ENCODE measurements at regions not wholly inside any gene's neighbourhood (a gene's known extent, or its start where the extent isn't known, plus 50 kb on each side); places are given as distances from the start of the nearest gene placed in this dataset.

- no peak for ATAC-seq
- DNase-seq (ENCODE audit: low spot score in 2 of 2) = no peak
- H3K27ac Mint-ChIP-seq = no peak overlapping the region
- peaks cover 30 to 63% of the 10 kb centered on the region in 2 donors for H3K36me3 Mint-ChIP-seq
- peaks cover 49 to 63% of the 10 kb centered on the region in 2 donors for H3K9me3 Mint-ChIP-seq
Observed at GRCh38 chr19:56988299-56988698, 131.5 kb upstream of the USP29 start.

- no peak for DNase-seq (ENCODE audit: low spot score in 2 of 2)
- Mint-ChIP-seq H3K9me3 (peaks cover 50 to 55% of the 10 kb centered on the region in 2 donors), H3K36me3 (peaks cover 48 to 68% of the 10 kb centered on the region in 2 donors), H3K27ac (no peak overlapping the region)
- no peak for ATAC-seq
Observed at GRCh38 chr19:56991912-56992311, 127.9 kb upstream of the USP29 start.

GRCh38 chr19:56993851-56994250 lies 125.9 kb upstream of the USP29 start:
- H3K27ac Mint-ChIP-seq = no peak overlapping the region
- ATAC-seq = no peak
- no peak for DNase-seq (ENCODE audit: low spot score in 2 of 2)
- H3K36me3 Mint-ChIP-seq = peaks cover 53 to 57% of the 10 kb centered on the region in 2 donors
- H3K9me3 Mint-ChIP-seq = peaks cover 46 to 47% of the 10 kb centered on the region in 2 donors

GRCh38 chr19:56994251-56995017 lies 125.4 kb upstream of the USP29 start:
- ATAC-seq (no peak), DNase-seq (ENCODE audit: low spot score in 2 of 2) (no peak)
- H3K27ac Mint-ChIP-seq = no peak overlapping the region
- peaks cover 50 to 55% of the 10 kb centered on the region in 2 donors for H3K36me3 Mint-ChIP-seq
- peaks cover 44 to 45% of the 10 kb centered on the region in 2 donors for H3K9me3 Mint-ChIP-seq

- peaks cover 36% of the 10 kb centered on the region in 2 donors for H3K9me3 Mint-ChIP-seq
- H3K27ac Mint-ChIP-seq = no peak overlapping the region
- DNase-seq (ENCODE audit: low spot score in 2 of 2) (no peak), ATAC-seq (no peak)
- H3K36me3 Mint-ChIP-seq = peaks cover 43 to 50% of the 10 kb centered on the region in 2 donors
Observed at GRCh38 chr19:56995303-56995702, 124.5 kb upstream of the USP29 start.

GRCh38 chr19:57002195-57002601 lies 117.6 kb upstream of the USP29 start:
- ATAC-seq (no peak), DNase-seq (ENCODE audit: low spot score in 2 of 2) (no peak)
- H3K27ac Mint-ChIP-seq = no peak overlapping the region
- peaks cover 24 to 33% of the 10 kb centered on the region in 2 donors for H3K36me3 Mint-ChIP-seq
- H3K9me3 Mint-ChIP-seq = peaks cover 17 to 27% of the 10 kb centered on the region in 2 donors

- H3K36me3 Mint-ChIP-seq = peaks cover 29 to 38% of the 10 kb centered on the region in 2 donors
- ATAC-seq = no peak
- DNase-seq (ENCODE audit: low spot score in 2 of 2) = no peak
- no peak overlapping the region for H3K27ac Mint-ChIP-seq
- H3K9me3 Mint-ChIP-seq = peaks cover 22 to 32% of the 10 kb centered on the region in 2 donors
Observed at GRCh38 chr19:57002710-57003109, 117.1 kb upstream of the USP29 start.

GRCh38 chr19:57004418-57004817 lies 115.4 kb upstream of the USP29 start:
- H3K36me3 Mint-ChIP-seq = peaks cover 28 to 48% of the 10 kb centered on the region in 2 donors
- ATAC-seq = no peak
- peaks cover 37 to 47% of the 10 kb centered on the region in 2 donors for H3K9me3 Mint-ChIP-seq

GRCh38 chr19:57008432-57008831 lies 111.4 kb upstream of the USP29 start:
- no peak for ATAC-seq
- Mint-ChIP-seq H3K36me3 (peaks cover 31 to 32% of the 10 kb centered on the region in 2 donors), H3K27ac (no peak overlapping the region), H3K9me3 (peaks cover 52 to 57% of the 10 kb centered on the region in 2 donors)
- no peak for DNase-seq (ENCODE audit: low spot score in 2 of 2)

More at GRCh38 chr19:57004418-57004817, 115.4 kb upstream of the USP29 start:
- H3K27ac Mint-ChIP-seq = no peak overlapping the region
- DNase-seq (ENCODE audit: low spot score in 2 of 2) = no peak

- H3K36me3 Mint-ChIP-seq = peaks cover 44 to 46% of the 10 kb centered on the region in 2 donors
- ATAC-seq = no peak
- no peak overlapping the region for H3K27ac Mint-ChIP-seq
- peaks cover 63 to 68% of the 10 kb centered on the region in 2 donors for H3K9me3 Mint-ChIP-seq
- DNase-seq (ENCODE audit: low spot score in 2 of 2) = no peak
Observed at GRCh38 chr19:57010541-57010940, 109.2 kb upstream of the USP29 start.

GRCh38 chr19:57016076-57016475 lies 103.7 kb upstream of the USP29 start:
- H3K9me3 Mint-ChIP-seq = peaks cover 35 to 45% of the 10 kb centered on the region in 2 donors
- H3K27ac Mint-ChIP-seq = no peak overlapping the region
- H3K36me3 Mint-ChIP-seq = peaks cover 30 to 52% of the 10 kb centered on the region in 2 donors
- no peak for ATAC-seq
- no peak for DNase-seq (ENCODE audit: low spot score in 2 of 2)

GRCh38 chr19:57016491-57016890 lies 103.3 kb upstream of the USP29 start:
- Mint-ChIP-seq H3K9me3 (peaks cover 35 to 45% of the 10 kb centered on the region in 2 donors), H3K36me3 (peaks cover 30 to 48% of the 10 kb centered on the region in 2 donors), H3K27ac (no peak overlapping the region)
- ATAC-seq (no peak), DNase-seq (ENCODE audit: low spot score in 2 of 2) (no peak)

- H3K36me3 Mint-ChIP-seq = peaks cover 24 to 38% of the 10 kb centered on the region in 2 donors
- ATAC-seq = no peak
Observed at GRCh38 chr19:57025491-57025890, 94.3 kb upstream of the USP29 start.

GRCh38 chr19:57026476-57026875 lies 93.3 kb upstream of the USP29 start:
- ATAC-seq (no peak), DNase-seq (ENCODE audit: low spot score in 2 of 2) (no peak)
- Mint-ChIP-seq H3K27ac (no peak overlapping the region), H3K9me3 (peaks cover 44 to 47% of the 10 kb centered on the region in 2 donors), H3K36me3 (peaks cover 24 to 38% of the 10 kb centered on the region in 2 donors)

More at GRCh38 chr19:57025491-57025890, 94.3 kb upstream of the USP29 start:
- peaks cover 43 to 48% of the 10 kb centered on the region in 2 donors for H3K9me3 Mint-ChIP-seq
- no peak overlapping the region for H3K27ac Mint-ChIP-seq
- DNase-seq (ENCODE audit: low spot score in 2 of 2) = no peak

- H3K9me3 Mint-ChIP-seq = peaks cover 44 to 46% of the 10 kb centered on the region in 2 donors
- H3K27ac Mint-ChIP-seq = no peak overlapping the region
- DNase-seq (ENCODE audit: low spot score in 2 of 2) (no peak), ATAC-seq (no peak)
- H3K36me3 Mint-ChIP-seq = peaks cover 28 to 34% of the 10 kb centered on the region in 2 donors
Observed at GRCh38 chr19:57027360-57027759, 92.4 kb upstream of the USP29 start.

- DNase-seq (ENCODE audit: low spot score in 2 of 2) (no peak), ATAC-seq (no peak)
- peaks cover 37 to 43% of the 10 kb centered on the region in 2 donors for H3K9me3 Mint-ChIP-seq
- H3K36me3 Mint-ChIP-seq = peaks cover 27 to 28% of the 10 kb centered on the region in 2 donors
- H3K27ac Mint-ChIP-seq = no peak overlapping the region
Observed at GRCh38 chr19:57028804-57029525, 90.8 kb upstream of the USP29 start.

GRCh38 chr19:57031106-57031505 lies 88.7 kb upstream of the USP29 start:
- DNase-seq (ENCODE audit: low spot score in 2 of 2) (no peak), ATAC-seq (no peak)
- H3K27ac Mint-ChIP-seq = no peak overlapping the region
- H3K36me3 Mint-ChIP-seq = peaks cover 25 to 26% of the 10 kb centered on the region in 2 donors
- H3K9me3 Mint-ChIP-seq = peaks cover 31 to 36% of the 10 kb centered on the region in 2 donors

Data from activated naive CD4-positive, alpha-beta T cell treated with anti-CD3 and anti-CD28 coated beads, Interleukin-2, amount 50 U/mL, for 72 hours (primary cell).